Suprapubic skin (tissue), 4 donors: ENCODE measurements at regions not wholly inside any gene's neighbourhood (a gene's known extent, or its start where the extent isn't known, plus 50 kb on each side); places are given as distances from the start of the nearest gene placed in this dataset.

ENCODE experiments used
- DNase-seq, 2 donors: peaks; one replicate each; pipeline ENCODE4 v3.0.0-alpha.2; 2019; ENCODE audit warnings: low spot score in 2 of 2
- H3K27ac ChIP-seq: fragments of 200-600 bp; sonication (generic); one replicate; pipeline ENCODE4 v1.5.1; 2019
- H3K27me3 ChIP-seq: fragments of 200-600 bp; sonication (generic); one replicate; pipeline ENCODE4 v1.5.1; 2019
- H3K36me3 ChIP-seq: fragments of 200-600 bp; sonication (generic); one replicate; pipeline ENCODE4 v1.5.1; 2019
- H3K4me1 ChIP-seq: fragments of 200-600 bp; sonication (generic); one replicate; pipeline ENCODE4 v1.5.1; 2019
- H3K4me3 ChIP-seq: fragments of 200-600 bp; sonication (generic); one replicate; pipeline ENCODE4 v1.5.1; 2019; ENCODE audit warnings: mild to moderate bottlenecking
- H3K9me3 ChIP-seq: fragments of 200-600 bp; sonication (generic); one replicate; pipeline ENCODE4 v1.5.1; 2019
- EP300 ChIP-seq: sonication (generic); formaldehyde crosslinking; IDR thresholded peaks from one replicate; pipeline ENCODE4 v1.6.1; 2017; ENCODE audit warnings: antibody characterized with exemption
- POLR2A ChIP-seq, 2 donors: fragments of 450-650 bp; IDR thresholded peaks; one replicate each; pipeline ENCODE4 v1.6.1; 2017; ENCODE audit warnings: antibody characterized with exemption in 2 of 2, mild to moderate bottlenecking in 2 of 2, moderate library complexity in 2 of 2
- POLR2AphosphoS5 ChIP-seq, 3 donors: sonication (generic); formaldehyde crosslinking; IDR thresholded peaks; one replicate each; pipeline ENCODE4 v1.6.1; 2017; ENCODE audit warnings: antibody characterized with exemption in 3 of 3
- WGBS: methylation state at CpG from one replicate; pipeline ENCODE4 v1.1.5; 2018; 5-methylcytosine and 5-hydroxymethylcytosine counted together
- TF ChIP-seq, protein P1 (sequence below), 2 donors: fragments of 200-600 bp in 1 of 2; fragments of 450-650 bp in 1 of 2; sonication (generic) in 1 of 2; IDR thresholded peaks; one replicate each; pipeline ENCODE4 v1.5.1; 2016 to 2019; ENCODE audit warnings: antibody characterized with exemption in 2 of 2, mild to moderate bottlenecking in 1 of 2, moderate library complexity in 1 of 2

DNA sequence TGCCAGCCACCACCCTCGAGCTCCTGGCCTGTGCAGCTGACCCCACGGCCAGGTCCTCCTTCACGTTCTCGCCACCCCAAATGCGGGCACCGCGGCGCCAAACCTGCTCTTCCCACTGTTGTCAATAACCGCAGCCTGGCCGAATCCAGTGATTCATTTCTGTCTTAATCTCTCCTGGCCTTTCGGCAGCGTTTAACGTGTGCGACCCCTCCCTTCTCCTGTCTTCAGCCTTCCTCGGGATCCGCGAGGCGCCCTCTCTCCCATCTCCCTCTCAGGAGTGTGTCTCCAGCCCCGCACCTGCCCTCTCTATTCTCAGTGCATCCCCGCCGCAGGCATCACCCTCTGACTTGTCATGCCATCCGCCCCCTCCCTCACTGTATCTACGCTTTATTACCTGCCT, 91.4 kb downstream of the THBS2 start:
- Histone ChIP-seq H3K27me3 (no peaks in the 10 kb centered on the region), H3K4me1 (peaks cover 33% of the 10 kb centered on the region), H3K4me3 (no peak overlapping the region), H3K36me3 (no peaks in the 10 kb centered on the region), H3K9me3 (no peaks in the 10 kb centered on the region), H3K27ac (peak overlapping the region; percentile 63)
- DNase-seq, result no peak
- no peak for TF ChIP-seq POLR2A (IDR thresholded peaks at IDR 0.05)
- TF ChIP-seq EP300, result no peak
- TF ChIP-seq POLR2AphosphoS5 (IDR thresholded peaks at IDR 0.05), result no peak
- TF ChIP-seq, protein P1, sequence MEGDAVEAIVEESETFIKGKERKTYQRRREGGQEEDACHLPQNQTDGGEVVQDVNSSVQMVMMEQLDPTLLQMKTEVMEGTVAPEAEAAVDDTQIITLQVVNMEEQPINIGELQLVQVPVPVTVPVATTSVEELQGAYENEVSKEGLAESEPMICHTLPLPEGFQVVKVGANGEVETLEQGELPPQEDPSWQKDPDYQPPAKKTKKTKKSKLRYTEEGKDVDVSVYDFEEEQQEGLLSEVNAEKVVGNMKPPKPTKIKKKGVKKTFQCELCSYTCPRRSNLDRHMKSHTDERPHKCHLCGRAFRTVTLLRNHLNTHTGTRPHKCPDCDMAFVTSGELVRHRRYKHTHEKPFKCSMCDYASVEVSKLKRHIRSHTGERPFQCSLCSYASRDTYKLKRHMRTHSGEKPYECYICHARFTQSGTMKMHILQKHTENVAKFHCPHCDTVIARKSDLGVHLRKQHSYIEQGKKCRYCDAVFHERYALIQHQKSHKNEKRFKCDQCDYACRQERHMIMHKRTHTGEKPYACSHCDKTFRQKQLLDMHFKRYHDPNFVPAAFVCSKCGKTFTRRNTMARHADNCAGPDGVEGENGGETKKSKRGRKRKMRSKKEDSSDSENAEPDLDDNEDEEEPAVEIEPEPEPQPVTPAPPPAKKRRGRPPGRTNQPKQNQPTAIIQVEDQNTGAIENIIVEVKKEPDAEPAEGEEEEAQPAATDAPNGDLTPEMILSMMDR (IDR thresholded peaks at IDR 0.05), result no peak
- WGBS, result 84% methylated on average over 23 of the region's 23 CpGs

DNA sequence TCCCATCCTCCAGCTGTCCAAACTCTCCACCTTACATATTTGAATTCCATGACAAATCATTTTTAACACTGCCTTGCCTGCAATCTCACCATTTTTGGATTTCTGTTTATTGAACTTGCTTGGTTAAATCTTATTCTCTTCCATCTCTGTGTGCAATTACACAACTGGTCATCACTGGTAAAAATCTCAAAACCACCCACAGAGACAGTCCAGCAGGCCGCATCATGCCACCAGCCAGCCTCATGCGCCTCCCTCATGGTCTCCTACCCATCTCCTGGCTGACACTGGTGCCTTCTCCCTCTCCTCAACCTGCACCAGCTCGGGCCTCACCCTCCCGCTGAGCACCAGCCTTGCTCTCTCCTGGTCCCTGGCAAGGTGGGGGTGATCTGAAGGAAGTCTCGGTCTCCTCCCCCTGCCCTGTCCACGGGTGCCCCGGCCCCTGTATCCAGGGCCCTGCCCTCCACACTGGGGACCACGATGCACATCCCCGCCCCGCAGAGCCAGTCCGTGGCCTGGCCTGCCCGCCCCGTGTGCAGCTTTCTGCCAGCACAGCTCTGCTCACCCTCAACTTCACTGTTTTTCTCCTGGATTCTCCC, 92.0 kb downstream of the THBS2 start:
- Histone ChIP-seq H3K27ac (peak overlapping the region; percentile 63), H3K4me1 (peaks cover 34% of the 10 kb centered on the region), H3K9me3 (no peaks in the 10 kb centered on the region), H3K4me3 (no peak overlapping the region), H3K27me3 (no peaks in the 10 kb centered on the region), H3K36me3 (no peaks in the 10 kb centered on the region)
- no peak for DNase-seq
- TF ChIP-seq EP300, result no peak
- 82% methylated on average over 13 of the region's 13 CpGs for WGBS

DNA sequence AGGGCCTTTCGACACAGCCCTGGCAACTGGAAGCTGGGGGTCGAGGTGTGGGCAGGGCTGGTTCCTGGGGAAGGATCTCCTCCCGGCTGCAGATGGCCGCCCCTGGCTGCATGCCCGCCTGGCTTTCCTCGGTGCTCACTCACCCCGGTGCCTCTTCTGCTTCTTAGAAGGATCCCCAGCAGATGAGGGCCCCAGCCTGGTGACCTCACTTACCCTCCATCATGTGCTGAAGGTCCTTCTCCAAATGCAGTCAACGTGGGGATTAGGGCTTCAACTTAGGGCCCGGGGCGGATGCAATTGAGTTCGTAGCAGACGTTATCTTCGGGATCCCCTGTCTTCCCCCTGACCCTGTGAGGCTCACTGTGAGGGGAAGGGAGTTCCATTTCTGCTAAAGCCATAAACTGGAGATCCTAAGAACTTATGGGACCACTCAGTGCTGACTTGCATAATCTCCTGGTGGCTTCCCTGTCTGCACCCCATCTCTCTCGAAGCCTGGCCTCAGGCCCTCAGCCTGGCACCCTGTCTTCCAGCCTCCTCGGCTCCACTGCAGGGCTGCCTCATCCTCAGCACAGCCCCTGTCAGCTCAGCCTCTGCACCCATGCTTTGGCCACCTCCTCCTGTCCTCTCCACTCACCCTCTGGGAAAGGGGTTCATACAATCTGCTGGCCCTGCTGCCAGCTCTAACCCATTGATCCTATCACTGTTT, 92.6 kb downstream of the THBS2 start:
- H3K36me3 ChIP-seq, result no peaks in the 10 kb centered on the region
- TF ChIP-seq, protein P1 (IDR thresholded peaks at IDR 0.05), result no peak
- TF ChIP-seq EP300 (no peak), POLR2AphosphoS5 (IDR thresholded peaks at IDR 0.05) (no peak), POLR2A (IDR thresholded peaks at IDR 0.05) (no peak)
- H3K27me3 ChIP-seq, result no peaks in the 10 kb centered on the region
- 91% methylated on average over 10 of the region's 15 CpGs for WGBS
- peaks cover 34% of the 10 kb centered on the region for H3K4me1 ChIP-seq
- no peak for DNase-seq
- no peak overlapping the region for H3K4me3 ChIP-seq
- H3K9me3 ChIP-seq, result no peaks in the 10 kb centered on the region
- no peak overlapping the region for H3K27ac ChIP-seq

DNA sequence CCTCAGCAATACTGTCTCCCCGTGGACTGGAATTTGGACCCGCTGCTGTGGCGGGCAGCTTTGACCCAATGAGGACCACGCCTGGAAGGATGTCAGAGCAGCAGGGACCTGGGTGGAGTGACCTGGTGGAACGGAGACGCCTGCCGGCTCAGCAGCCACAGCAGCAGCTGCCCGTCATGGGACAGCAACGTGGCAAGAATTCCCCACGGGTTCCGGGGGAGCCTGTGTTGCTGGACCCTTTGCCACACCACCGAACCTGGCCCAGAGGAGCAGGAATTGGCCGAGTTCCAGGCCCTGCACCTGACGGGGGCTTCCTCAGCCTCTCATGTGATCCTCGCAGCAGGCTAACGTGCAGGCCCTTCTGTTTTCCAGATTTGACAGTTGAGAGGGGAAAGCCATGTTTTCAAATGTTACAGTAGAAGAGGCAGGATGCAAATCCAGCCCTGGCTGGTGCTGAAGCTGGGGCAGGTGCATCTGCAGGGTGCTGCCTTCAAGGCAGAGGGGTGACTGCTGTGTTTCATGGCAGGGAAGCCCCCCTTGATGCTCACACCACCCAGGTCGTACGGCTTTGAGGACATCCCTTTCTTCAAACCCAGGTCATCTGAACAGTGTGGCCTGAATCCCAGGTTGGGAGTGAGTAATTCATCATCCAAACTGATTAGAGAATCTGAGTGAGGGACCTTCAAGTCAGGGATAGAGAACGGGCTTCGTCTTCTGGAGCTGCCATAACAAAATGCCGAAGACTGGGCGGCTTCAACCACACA, 93.4 kb downstream of the THBS2 start:
- DNase-seq, result no peak
- WGBS, result 85% methylated on average over 10 of the region's 22 CpGs
- no peak for TF ChIP-seq EP300
- TF ChIP-seq, protein P1 (IDR thresholded peaks at IDR 0.05), result no peak
- no peak for TF ChIP-seq POLR2A (IDR thresholded peaks at IDR 0.05)
- TF ChIP-seq POLR2AphosphoS5 (IDR thresholded peaks at IDR 0.05), result no peak

DNA sequence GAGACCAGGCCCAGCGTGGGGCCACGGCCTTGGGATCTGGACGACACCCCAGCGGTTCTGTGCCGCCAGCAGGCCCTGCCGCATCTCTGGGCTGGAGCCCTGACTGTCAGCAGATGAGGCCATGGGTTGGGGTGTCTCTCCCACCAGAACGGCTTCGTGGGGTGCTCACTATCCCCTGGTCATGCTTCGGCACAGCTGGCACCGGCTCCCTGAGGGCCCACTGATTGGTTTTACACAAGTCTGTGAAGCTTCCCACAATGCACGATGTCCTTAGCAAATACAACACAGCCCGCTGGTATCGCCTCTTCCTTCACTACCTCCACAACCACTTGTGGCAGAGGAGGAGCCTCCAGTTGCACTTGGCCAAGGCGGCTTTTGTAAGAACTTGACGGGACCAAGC, 94.3 kb downstream of the THBS2 start:
- DNase-seq, result no peak
- H3K36me3 ChIP-seq, result no peaks in the 10 kb centered on the region
- no peaks in the 10 kb centered on the region for H3K9me3 ChIP-seq
- H3K4me1 ChIP-seq, result peaks cover 34% of the 10 kb centered on the region
- H3K27ac ChIP-seq, result no peak overlapping the region
- no peak overlapping the region for H3K4me3 ChIP-seq
- TF ChIP-seq POLR2A (IDR thresholded peaks at IDR 0.05) (no peak), EP300 (no peak)
- TF ChIP-seq, protein P1 (IDR thresholded peaks at IDR 0.05), result no peak
- no peaks in the 10 kb centered on the region for H3K27me3 ChIP-seq
- 95% methylated on average over 4 of the region's 15 CpGs for WGBS

More for the DNA sequence above, 93.4 kb downstream of the THBS2 start:
- H3K9me3 ChIP-seq, result no peaks in the 10 kb centered on the region
- H3K4me3 ChIP-seq, result no peak overlapping the region
- no peaks in the 10 kb centered on the region for H3K27me3 ChIP-seq
- H3K27ac ChIP-seq, result no peak overlapping the region
- H3K36me3 ChIP-seq, result no peaks in the 10 kb centered on the region
- H3K4me1 ChIP-seq, result peaks cover 34% of the 10 kb centered on the region
